ENCODE measurements at regions not wholly inside any gene's neighbourhood (a gene's known extent, or its start where the extent isn't known, plus 50 kb on each side); places are given as distances from the start of the nearest gene placed in this dataset.

DNA sequence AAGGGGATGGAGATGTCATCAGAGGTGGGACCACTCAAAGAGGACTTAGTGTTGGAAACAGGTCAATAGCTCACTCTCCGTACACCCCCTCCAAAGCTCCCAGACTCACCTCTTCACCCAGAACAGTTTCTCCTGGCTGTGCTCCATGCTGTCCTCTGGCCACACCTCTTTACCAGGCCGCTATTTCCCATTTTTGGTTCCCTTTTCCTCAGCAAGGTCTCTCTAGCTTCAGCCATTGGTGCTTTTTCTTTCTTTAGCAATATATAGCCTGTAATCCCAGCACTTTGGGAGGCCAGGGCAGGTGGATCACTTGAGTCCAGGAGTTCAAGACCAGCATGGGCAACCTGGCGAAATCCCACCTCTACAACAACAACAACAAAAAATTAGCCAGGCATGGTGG is 123.6 kb upstream of the SMAD3 start:
- Mint-ChIP-seq H3K36me3 (ENCODE audit: low read depth) (no peaks in the 10 kb centered on the region), H3K9me3 (peaks cover 14% of the 10 kb centered on the region), H3K27me3 (ENCODE audit: low read depth, poor library complexity) (peaks cover 16% of the 10 kb centered on the region), H3K4me3 (no peak overlapping the region), H3K27ac (no peak overlapping the region), H3K4me1 (peaks cover 19% of the 10 kb centered on the region)
- TF ChIP-seq CTCF (IDR thresholded peaks at IDR 0.05), result no peak
- DNase-seq, result no peak

- peaks cover 4% of the 10 kb centered on the region for H3K9me3 Mint-ChIP-seq
- peaks cover 17% of the 10 kb centered on the region for H3K27me3 Mint-ChIP-seq (ENCODE audit: low read depth, poor library complexity)
- H3K27ac Mint-ChIP-seq, result no peak overlapping the region
- no peak overlapping the region for H3K4me3 Mint-ChIP-seq
- DNase-seq, result no peak
- no peaks in the 10 kb centered on the region for H3K36me3 Mint-ChIP-seq (ENCODE audit: low read depth)
- no peak for TF ChIP-seq CTCF (IDR thresholded peaks at IDR 0.05)
- peaks cover 17% of the 10 kb centered on the region for H3K4me1 Mint-ChIP-seq
These were observed 122.6 kb upstream of the SMAD3 start for GRCh38 chr15:66942649-66943390.

DNA sequence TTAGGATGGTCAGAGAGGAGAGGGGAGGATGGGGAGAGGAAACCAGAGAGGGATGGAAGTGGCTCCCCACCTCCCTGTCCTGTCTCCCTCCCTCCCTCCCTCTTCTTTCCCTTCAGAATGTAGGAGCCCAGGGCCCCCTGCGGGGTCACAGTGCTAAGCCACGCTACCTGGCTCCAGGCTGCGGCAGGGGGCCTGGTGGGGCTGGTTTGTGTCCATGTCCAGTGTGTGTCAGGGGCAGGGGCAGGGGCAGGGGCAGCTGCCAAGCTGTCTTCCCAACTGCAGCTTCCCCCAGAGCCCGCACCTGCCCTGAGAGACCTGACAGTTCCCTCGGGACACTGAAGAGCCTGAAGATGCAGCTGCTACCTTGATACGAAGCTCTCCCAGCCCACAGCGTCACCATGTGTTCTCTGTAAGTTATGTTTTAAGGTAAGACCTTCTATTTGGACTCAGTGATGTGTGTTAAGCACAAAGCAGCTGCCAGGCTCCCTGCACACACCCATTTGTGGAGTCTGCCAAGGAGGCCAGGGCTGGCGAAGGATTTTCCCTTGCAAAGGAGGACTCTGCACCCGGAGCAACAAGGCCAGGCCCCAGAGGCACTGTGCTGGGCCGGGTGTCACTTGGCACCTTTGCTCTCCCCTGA is 121.8 kb upstream of the SMAD3 start:
- no peak overlapping the region for H3K27ac Mint-ChIP-seq
- H3K9me3 Mint-ChIP-seq, result no peaks in the 10 kb centered on the region
- H3K36me3 Mint-ChIP-seq (ENCODE audit: low read depth), result no peaks in the 10 kb centered on the region
- no peak overlapping the region for H3K4me3 Mint-ChIP-seq
- no peak for DNase-seq
- H3K4me1 Mint-ChIP-seq, result peaks cover 17% of the 10 kb centered on the region
- no peak for TF ChIP-seq CTCF (IDR thresholded peaks at IDR 0.05)
- H3K27me3 Mint-ChIP-seq (ENCODE audit: low read depth, poor library complexity), result peaks cover 17% of the 10 kb centered on the region

- no peak for TF ChIP-seq CTCF (IDR thresholded peaks at IDR 0.05)
- DNase-seq, result no peak
- Mint-ChIP-seq H3K9me3 (no peaks in the 10 kb centered on the region), H3K4me1 (peaks cover 17% of the 10 kb centered on the region), H3K4me3 (no peak overlapping the region), H3K27me3 (ENCODE audit: low read depth, poor library complexity) (peaks cover 17% of the 10 kb centered on the region), H3K36me3 (ENCODE audit: low read depth) (no peaks in the 10 kb centered on the region), H3K27ac (no peak overlapping the region)
These were observed 121.3 kb upstream of the SMAD3 start for GRCh38 chr15:66944121-66944520.

DNA sequence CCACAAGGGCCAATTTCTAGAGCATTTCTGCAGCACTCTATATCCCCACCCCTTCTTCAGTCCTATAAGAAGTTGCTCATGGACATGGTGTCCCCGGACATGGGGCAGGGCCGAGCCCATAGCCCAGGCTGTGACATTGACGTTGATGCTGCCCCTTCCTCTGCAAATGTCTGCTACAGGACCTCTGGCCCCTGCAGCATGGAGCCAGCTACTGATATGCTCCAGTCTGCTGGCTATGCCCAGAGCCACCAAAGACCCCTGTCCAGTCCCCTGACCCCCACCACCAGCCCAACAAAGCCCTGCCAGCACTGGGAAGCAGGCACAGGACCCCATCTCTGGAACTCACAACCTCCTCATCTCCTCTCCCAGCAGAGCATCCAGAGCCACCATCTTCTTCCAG is 120.1 kb upstream of the SMAD3 start:
- Mint-ChIP-seq H3K36me3 (ENCODE audit: low read depth) (no peaks in the 10 kb centered on the region), H3K4me3 (no peak overlapping the region), H3K27ac (no peak overlapping the region), H3K4me1 (peaks cover 17% of the 10 kb centered on the region), H3K9me3 (no peaks in the 10 kb centered on the region), H3K27me3 (ENCODE audit: low read depth, poor library complexity) (peaks cover 27% of the 10 kb centered on the region)
- no peak for TF ChIP-seq CTCF (IDR thresholded peaks at IDR 0.05)
- DNase-seq, result no peak

DNA sequence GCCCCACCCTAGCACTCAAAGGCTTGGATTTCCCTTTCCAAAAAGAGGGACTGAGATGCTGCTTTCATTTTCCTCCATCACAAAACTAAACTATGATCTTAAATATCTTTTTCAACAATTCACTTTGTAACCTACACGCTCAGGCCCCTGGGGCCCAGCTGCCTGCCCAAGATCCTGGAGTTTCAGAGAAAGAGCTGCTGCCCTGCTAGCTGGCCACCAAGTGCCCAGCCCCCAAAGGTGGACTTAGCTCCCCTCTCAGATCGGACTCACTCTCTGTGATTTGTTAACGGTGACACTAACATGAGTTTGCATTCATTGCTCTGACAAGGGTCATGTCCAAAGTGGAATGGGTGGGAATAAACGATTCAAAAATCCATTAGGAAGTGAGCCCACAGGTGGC is 119.6 kb upstream of the SMAD3 start:
- H3K36me3 Mint-ChIP-seq (ENCODE audit: low read depth), result no peaks in the 10 kb centered on the region
- TF ChIP-seq CTCF (IDR thresholded peaks at IDR 0.05), result no peak
- H3K4me3 Mint-ChIP-seq, result no peak overlapping the region
- peaks cover 30% of the 10 kb centered on the region for H3K27me3 Mint-ChIP-seq (ENCODE audit: low read depth, poor library complexity)
- DNase-seq, result no peak
- H3K27ac Mint-ChIP-seq, result no peak overlapping the region
- H3K4me1 Mint-ChIP-seq, result peaks cover 16% of the 10 kb centered on the region
- H3K9me3 Mint-ChIP-seq, result no peaks in the 10 kb centered on the region

Data from nephron progenitor cell (in vitro differentiated cells).